ENCODE measurements at regions not wholly inside any gene's neighbourhood (a gene's known extent, or its start where the extent isn't known, plus 50 kb on each side); places are given as distances from the start of the nearest gene placed in this dataset.

DNA sequence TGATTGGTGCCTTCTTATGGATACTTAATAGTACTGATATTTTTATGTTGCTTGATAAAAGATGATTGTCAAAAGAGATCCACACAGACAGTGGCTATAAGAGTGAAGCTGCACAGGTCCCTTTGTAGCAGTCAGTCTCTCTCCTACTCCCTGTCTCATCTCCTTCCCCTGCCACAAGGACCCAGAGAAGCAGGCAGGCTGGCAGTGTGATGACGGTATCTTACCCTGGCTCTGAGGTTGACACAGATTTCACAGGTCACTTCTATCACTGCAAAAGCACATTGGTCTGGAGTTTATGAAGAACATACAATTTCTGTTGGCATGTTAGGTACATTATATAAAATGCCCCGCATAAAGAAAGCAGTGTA lies 64.4 kb upstream of the AHR start:
- H3K4me3 ChIP-seq (ENCODE audit: low read length), result no peak overlapping the region
- no peak for DNase-seq (ENCODE audit: low read depth)
- TF ChIP-seq, protein P1, sequence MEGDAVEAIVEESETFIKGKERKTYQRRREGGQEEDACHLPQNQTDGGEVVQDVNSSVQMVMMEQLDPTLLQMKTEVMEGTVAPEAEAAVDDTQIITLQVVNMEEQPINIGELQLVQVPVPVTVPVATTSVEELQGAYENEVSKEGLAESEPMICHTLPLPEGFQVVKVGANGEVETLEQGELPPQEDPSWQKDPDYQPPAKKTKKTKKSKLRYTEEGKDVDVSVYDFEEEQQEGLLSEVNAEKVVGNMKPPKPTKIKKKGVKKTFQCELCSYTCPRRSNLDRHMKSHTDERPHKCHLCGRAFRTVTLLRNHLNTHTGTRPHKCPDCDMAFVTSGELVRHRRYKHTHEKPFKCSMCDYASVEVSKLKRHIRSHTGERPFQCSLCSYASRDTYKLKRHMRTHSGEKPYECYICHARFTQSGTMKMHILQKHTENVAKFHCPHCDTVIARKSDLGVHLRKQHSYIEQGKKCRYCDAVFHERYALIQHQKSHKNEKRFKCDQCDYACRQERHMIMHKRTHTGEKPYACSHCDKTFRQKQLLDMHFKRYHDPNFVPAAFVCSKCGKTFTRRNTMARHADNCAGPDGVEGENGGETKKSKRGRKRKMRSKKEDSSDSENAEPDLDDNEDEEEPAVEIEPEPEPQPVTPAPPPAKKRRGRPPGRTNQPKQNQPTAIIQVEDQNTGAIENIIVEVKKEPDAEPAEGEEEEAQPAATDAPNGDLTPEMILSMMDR (conservative IDR thresholded peaks at IDR 0.05; ENCODE audit: low read depth, low read length), result no peak

DNA sequence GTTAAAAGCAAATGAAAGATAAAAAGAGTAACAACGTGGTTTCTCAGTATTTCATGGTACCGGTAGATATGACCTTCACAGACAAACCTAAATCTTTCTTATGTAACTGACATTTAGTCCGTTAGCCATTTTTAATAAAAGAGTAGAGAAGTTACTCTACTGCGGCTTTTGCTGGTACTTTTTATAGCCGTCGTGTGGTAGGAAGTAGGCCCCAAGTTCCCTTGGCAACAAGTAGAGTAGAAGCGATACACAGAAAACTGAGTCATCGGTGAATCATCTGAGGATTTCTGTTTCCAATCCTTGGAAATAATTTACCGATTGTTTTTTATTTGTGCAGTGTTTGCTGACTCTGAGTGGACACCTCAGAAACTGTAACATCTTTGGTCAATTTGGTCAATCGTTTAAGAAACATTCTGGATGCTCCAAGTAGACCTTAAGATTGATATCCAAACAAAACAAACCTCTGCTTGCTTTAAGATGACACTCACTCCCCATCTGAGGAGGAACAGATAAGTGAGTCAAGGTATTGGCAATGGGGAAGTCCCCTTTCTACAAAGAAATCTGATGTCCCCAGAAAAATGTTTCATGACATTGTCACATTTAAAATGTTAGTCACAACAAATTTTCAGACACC lies 63.9 kb upstream of the AHR start:
- H3K4me3 ChIP-seq (ENCODE audit: low read length), result no peak overlapping the region
- peak; percentile 79 for DNase-seq (ENCODE audit: low read depth)
- TF ChIP-seq, protein P1 (conservative IDR thresholded peaks at IDR 0.05; ENCODE audit: low read depth, low read length), result no peak

DNA sequence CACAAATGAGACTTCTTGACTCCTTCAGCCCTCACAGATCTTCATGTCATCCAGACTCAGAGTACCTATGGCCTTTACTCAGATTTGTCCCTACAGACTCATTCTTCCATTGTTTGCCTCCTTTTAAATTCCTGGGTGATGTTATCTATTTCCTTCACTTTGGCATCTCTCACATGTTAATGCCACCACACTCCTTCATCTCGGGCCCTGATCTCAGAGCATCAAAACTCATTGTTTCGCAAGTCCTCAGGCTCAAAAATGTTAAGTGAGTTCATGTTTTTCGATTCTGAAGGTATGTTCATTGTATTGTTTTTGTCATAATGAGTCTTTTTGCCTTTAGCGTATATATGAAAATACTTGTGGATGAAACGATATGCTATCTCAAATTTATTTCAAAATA lies 62.3 kb upstream of the AHR start:
- no peak overlapping the region for H3K4me3 ChIP-seq (ENCODE audit: low read length)
- TF ChIP-seq, protein P1 (conservative IDR thresholded peaks at IDR 0.05; ENCODE audit: low read depth, low read length), result no peak
- DNase-seq (ENCODE audit: low read depth), result no peak

DNA sequence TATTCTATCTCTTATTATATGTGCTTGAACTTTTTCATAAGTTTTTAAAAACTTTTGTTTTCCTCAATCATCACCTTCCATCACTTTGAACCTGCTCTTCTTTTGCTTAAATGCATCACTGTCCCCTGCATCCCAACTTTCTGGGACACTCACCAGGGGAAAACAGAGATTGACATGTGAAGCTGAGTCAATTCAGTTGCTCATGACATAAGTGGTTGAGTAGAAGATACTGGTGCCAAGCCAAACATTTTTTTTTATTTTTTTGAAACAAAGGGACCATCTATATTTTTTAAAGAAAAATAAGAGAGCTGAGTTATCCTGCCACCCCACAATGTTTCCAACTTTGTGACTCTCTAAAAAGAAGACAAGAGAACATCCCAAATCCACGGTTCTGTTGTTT lies 61.8 kb upstream of the AHR start:
- TF ChIP-seq, protein P1 (conservative IDR thresholded peaks at IDR 0.05; ENCODE audit: low read depth, low read length), result no peak
- no peak overlapping the region for H3K4me3 ChIP-seq (ENCODE audit: low read length)
- DNase-seq (ENCODE audit: low read depth), result no peak

DNA sequence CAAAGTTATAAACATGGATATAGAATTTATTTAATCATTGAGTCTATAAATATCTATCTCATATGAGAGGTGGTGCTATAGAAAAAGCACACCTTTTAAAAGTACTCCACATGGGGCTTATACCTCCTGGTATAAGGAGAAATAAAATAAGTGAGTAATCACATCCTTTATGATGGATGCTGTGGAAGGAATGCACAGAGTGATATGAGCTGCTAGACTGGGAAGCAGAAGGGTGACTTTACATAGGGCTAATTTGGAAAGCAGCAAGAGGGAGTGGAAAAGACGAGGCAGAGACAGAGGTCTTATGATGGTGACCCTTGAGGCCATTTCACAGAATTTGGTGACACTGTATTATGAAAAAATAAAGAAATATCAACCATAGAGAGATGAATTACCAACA lies 59.4 kb upstream of the AHR start:
- no peak for DNase-seq (ENCODE audit: low read depth)
- H3K4me3 ChIP-seq (ENCODE audit: low read length), result no peak overlapping the region
- TF ChIP-seq, protein P1 (conservative IDR thresholded peaks at IDR 0.05; ENCODE audit: low read depth, low read length), result no peak

DNA sequence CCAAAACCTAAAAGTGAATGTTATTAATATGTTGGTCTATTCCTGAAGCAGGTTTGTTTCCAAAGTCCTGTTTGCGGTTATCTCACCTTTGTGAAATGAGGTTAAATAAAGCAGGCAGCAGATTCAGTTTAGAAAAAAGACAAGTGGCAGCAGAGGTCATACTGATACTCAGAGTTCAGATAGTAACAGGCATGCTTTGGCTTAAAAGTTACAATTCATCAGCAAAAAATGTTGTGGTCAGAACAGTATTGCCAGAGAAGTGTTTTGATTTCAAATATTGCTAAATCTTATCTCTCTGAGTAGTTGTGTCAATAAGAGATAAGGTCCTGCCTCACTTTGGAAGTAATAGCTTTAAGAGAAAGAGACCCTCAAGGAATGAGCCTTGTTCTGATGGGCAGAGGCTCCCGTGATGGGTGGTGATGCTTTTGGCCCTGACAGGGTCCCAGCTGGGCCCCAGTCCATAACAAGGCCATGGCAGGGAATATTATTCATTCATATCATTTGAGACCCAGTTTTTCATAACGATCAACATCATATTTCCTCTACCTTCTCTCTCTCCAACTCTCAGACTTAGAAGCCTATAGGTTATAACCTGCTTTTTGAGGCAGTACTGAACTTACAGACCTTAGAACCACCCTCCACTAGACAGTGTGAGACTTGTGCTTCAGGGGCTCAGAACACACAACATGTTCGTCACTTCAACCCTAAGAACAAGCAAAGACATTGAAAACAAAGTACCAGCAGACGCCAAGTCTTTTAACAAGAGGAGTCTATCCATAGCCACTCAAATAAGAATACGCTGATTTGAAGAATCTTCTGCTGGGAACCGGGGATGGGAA lies 58.5 kb upstream of the AHR start:
- TF ChIP-seq, protein P1 (conservative IDR thresholded peaks at IDR 0.05; ENCODE audit: low read depth, low read length), result no peak
- peak; percentile 13 for DNase-seq (ENCODE audit: low read depth)
- no peak overlapping the region for H3K4me3 ChIP-seq (ENCODE audit: low read length)

DNA sequence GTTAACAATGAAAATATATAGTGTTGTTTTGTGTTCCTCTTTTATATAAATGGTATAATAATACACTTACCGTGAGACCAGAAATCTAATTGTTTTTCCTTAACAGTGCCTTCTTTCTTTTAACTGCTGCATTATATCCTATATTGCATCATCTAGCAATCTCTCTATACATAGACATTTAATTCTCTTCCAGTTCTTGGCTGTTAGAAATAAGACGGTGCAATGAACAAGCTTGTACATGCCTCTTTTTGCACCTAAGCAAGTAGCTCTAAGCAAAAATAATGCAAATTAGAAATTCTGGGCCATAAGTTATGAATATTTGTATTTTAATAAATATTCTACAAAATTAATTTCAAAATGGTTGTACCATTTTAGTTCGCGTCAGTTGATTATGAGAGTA lies 55.9 kb upstream of the AHR start:
- no peak for DNase-seq (ENCODE audit: low read depth)
- H3K4me3 ChIP-seq (ENCODE audit: low read length), result no peak overlapping the region
- TF ChIP-seq, protein P1 (conservative IDR thresholded peaks at IDR 0.05; ENCODE audit: low read depth, low read length), result no peak

All from retinal pigment epithelial cell (primary cell).